T follicular helper cell (primary cell): ENCODE measurements at regions not wholly inside any gene's neighbourhood (a gene's known extent, or its start where the extent isn't known, plus 50 kb on each side); places are given as distances from the start of the nearest gene placed in this dataset.

Source experiments
- DNase-seq: peaks from one replicate; pipeline ENCODE4 v3.0.0-alpha.2; 2020; ENCODE audit warnings: low read depth

GRCh38 chr5:155839251-155840037 lies 487.5 kb upstream of the SGCD start:
- no peak for DNase-seq

- DNase-seq = no peak
Measured at GRCh38 chr5:155844542-155844941, 482.4 kb upstream of the SGCD start.

- no peak for DNase-seq
Measured at GRCh38 chr5:155850370-155850769, 476.6 kb upstream of the SGCD start.

- DNase-seq = no peak
Measured at GRCh38 chr5:155866971-155867370, 460.0 kb upstream of the SGCD start.

- DNase-seq = no peak
Measured at GRCh38 chr5:155867522-155868088, 459.4 kb upstream of the SGCD start.

GRCh38 chr5:155870636-155871035 lies 456.3 kb upstream of the SGCD start:
- no peak for DNase-seq

GRCh38 chr5:155871623-155872022 lies 455.3 kb upstream of the SGCD start:
- DNase-seq = no peak

- DNase-seq = no peak
Measured at GRCh38 chr5:155872629-155873220, 454.2 kb upstream of the SGCD start.

- DNase-seq = no peak
Measured at GRCh38 chr5:155878991-155879575, 447.9 kb upstream of the SGCD start.

GRCh38 chr5:155884041-155884440 lies 442.9 kb upstream of the SGCD start:
- DNase-seq = no peak

GRCh38 chr5:155885199-155885598 lies 441.8 kb upstream of the SGCD start:
- no peak for DNase-seq

GRCh38 chr5:155886311-155887031 lies 440.5 kb upstream of the SGCD start:
- no peak for DNase-seq

GRCh38 chr5:155895484-155895883 lies 431.5 kb upstream of the SGCD start:
- no peak for DNase-seq

GRCh38 chr5:155897761-155898160 lies 429.2 kb upstream of the SGCD start:
- DNase-seq = no peak

- DNase-seq = no peak
Measured at GRCh38 chr5:155898284-155898683, 428.7 kb upstream of the SGCD start.

GRCh38 chr5:155903791-155904190 lies 423.2 kb upstream of the SGCD start:
- DNase-seq = no peak

- DNase-seq = no peak
Measured at GRCh38 chr5:155905364-155905763, 421.6 kb upstream of the SGCD start.

GRCh38 chr5:155906046-155906445 lies 420.9 kb upstream of the SGCD start:
- no peak for DNase-seq

GRCh38 chr5:155908543-155908942 lies 418.4 kb upstream of the SGCD start:
- DNase-seq = no peak

- no peak for DNase-seq
Measured at GRCh38 chr5:155912291-155912690, 414.7 kb upstream of the SGCD start.

GRCh38 chr5:155914766-155915165 lies 412.2 kb upstream of the SGCD start:
- no peak for DNase-seq

GRCh38 chr5:155915601-155916000 lies 411.4 kb upstream of the SGCD start:
- DNase-seq = no peak
